GM12875 (cell line): ENCODE measurements at regions not wholly inside any gene's neighbourhood (a gene's known extent, or its start where the extent isn't known, plus 50 kb on each side); places are given as distances from the start of the nearest gene placed in this dataset.
A peak's percentile ranks its signal among the peaks of the same experiment; 100 is the strongest.

ENCODE experiments used
- H3K4me3 ChIP-seq: one replicate; pipeline ENCODE4 v1.5.1; 2011; ENCODE audit warnings: low read depth, low read length, control low read depth
- TF ChIP-seq, protein P1 (sequence below): IDR thresholded peaks from 2 replicates; pipeline ENCODE4 v1.5.1; 2011; ENCODE audit warnings: low read depth, mild to moderate bottlenecking, control low read depth, inconsistent platforms, low read length, moderate library complexity, borderline replicate concordance; ENCODE audit not compliant: insufficient read depth

DNA sequence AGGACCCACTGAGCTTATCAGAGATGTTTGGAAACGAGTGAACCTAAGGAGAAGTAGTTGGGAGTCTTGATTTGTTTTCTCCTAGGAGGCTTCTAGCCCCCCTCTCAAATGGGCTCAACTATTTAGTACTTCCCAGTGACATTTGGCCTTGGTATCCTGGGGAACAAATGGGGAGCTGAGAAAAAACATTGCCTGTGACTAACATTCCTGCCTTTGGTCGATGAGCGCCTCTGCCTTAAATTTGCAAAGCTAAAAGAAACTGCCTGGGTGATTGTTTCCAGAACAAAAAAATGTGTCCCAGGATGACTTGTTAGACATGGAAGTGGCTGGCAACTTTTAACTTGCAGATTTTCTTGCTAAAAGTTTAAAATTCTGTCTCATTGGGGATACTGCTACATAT lies 58.8 kb upstream of the IGFBP7 start:
- TF ChIP-seq, protein P1, sequence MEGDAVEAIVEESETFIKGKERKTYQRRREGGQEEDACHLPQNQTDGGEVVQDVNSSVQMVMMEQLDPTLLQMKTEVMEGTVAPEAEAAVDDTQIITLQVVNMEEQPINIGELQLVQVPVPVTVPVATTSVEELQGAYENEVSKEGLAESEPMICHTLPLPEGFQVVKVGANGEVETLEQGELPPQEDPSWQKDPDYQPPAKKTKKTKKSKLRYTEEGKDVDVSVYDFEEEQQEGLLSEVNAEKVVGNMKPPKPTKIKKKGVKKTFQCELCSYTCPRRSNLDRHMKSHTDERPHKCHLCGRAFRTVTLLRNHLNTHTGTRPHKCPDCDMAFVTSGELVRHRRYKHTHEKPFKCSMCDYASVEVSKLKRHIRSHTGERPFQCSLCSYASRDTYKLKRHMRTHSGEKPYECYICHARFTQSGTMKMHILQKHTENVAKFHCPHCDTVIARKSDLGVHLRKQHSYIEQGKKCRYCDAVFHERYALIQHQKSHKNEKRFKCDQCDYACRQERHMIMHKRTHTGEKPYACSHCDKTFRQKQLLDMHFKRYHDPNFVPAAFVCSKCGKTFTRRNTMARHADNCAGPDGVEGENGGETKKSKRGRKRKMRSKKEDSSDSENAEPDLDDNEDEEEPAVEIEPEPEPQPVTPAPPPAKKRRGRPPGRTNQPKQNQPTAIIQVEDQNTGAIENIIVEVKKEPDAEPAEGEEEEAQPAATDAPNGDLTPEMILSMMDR = no peak
- no peak overlapping the region for H3K4me3 ChIP-seq

GRCh38 chr4:57163530-57164459 lies 53.6 kb upstream of the IGFBP7 start:
- TF ChIP-seq, protein P1 = peak; percentile 95
- H3K4me3 ChIP-seq = peak overlapping the region; percentile 56

DNA sequence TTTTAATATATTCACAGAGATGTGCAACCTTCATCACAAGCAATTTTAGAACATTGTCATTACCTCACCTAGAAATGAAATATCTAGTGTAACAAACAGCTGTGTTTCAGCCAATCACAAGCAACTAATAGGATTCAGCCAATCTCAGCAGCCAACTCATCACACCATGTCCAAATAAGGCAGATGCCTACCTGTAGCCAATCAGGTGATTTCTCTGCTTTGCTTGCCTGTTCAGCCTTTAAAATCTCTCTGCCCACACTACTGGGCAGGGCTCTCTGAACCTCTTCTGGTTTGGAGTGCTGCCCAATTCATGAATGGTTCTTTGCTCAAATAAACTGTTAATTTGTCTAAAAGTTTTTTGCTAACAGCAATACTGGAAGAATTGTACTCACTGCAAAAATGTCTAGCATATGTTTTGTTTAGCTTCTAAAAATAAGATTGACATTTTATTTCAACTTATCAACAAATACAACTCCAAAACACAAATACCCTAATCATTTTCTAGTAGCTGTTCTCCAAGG lies 52.4 kb upstream of the IGFBP7 start:
- TF ChIP-seq, protein P1 = no peak
- no peak overlapping the region for H3K4me3 ChIP-seq
